Rectal smooth muscle tissue (tissue), 1 donor: ENCODE measurements at regions not wholly inside any gene's neighbourhood (a gene's known extent, or its start where the extent isn't known, plus 50 kb on each side); places are given as distances from the start of the nearest gene placed in this dataset.
"Not testable (repeated sequence)": the region's sequence is repeated elsewhere in the genome, so short reads cannot be mapped to it uniquely, and the experiment has no call there.

Source experiments
- H3K27ac ChIP-seq: one replicate; pipeline ENCODE4 v1.7.0; 2013; ENCODE audit warnings: low read depth, low read length, inconsistent platforms
- H3K27me3 ChIP-seq: one replicate; pipeline ENCODE4 v1.7.0; 2013; ENCODE audit warnings: low read length; ENCODE audit not compliant: control insufficient read depth, insufficient read depth
- H3K36me3 ChIP-seq: one replicate; pipeline ENCODE4 v1.7.0; 2013; ENCODE audit warnings: low read length; ENCODE audit not compliant: control insufficient read depth, insufficient read depth
- H3K4me1 ChIP-seq: one replicate; pipeline ENCODE4 v1.7.0; 2013; ENCODE audit warnings: low read length; ENCODE audit not compliant: control insufficient read depth, insufficient read depth
- H3K4me3 ChIP-seq: one replicate; pipeline ENCODE4 v1.7.0; 2013; ENCODE audit warnings: low read length
- H3K9ac ChIP-seq: one replicate; pipeline ENCODE4 v1.7.0; 2013; ENCODE audit warnings: low read length

DNA sequence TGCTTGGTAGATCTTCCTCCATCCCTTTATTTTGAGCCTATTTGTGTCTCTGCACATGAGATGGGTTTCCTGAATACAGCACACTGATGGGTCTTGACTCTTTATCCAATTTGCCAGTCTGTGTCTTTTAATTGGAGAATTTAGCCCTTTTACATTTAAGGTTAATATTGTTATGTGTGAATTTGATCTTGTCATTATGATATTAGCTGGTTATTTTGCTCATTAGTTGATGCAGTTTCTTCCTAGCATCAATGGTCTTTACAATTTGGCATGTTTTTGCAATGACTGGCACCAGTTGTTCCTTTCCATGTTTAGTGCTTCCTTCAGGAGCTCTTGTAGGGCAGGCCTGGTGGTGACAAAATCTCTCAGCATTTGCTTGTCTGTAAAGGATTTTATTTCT, 72.4 kb downstream of the HNRNPD start:
- H3K36me3 ChIP-seq, H3K4me3 ChIP-seq, H3K4me1 ChIP-seq, H3K27me3 ChIP-seq, H3K27ac ChIP-seq, H3K9ac ChIP-seq: not testable (repeated sequence)

DNA sequence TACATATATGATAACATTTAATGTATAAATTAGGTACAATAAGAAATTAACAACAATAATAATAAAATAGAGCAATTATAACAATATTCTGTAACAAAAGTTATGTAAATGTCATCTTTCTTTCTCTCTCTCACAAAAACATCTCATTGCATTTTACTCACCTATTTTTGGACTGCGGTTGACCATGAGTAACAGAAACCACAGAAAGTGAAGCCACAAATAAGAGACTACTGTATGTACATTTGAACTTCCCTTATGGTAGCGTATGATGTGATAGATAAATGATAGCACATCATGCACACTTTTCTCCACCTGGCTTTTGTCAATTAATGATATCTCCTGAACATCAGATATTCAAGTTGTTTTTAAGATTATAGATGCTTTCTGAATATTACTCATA, 80.5 kb downstream of the HNRNPD start:
- Histone ChIP-seq H3K27me3 (no peaks in the 10 kb centered on the region), H3K4me1 (no peaks in the 10 kb centered on the region), H3K4me3 (no peak overlapping the region), H3K9ac (no peak overlapping the region), H3K27ac (no peak overlapping the region), H3K36me3 (no peaks in the 10 kb centered on the region)

DNA sequence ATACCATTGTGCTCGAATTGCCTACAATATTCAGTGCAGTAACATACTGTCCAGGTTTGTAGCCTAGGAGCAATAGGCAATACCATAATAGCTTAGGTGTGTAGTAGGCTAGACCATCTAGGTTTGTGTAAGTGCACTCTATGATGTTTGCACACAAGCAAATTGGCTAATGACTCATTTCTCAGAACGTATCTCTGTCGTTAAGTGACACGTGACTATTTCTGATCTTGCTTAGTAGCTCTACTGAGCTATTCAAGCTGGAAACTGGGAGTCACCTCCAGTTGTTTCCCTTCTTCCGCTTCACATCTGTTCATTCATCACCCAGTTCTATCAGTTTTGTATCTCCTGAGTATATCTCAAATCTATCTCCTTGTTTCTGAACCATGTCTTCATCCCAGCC, 86.1 kb downstream of the HNRNPD start:
- no peak overlapping the region for H3K9ac ChIP-seq
- H3K4me3 ChIP-seq: no peak overlapping the region
- H3K27me3 ChIP-seq: no peaks in the 10 kb centered on the region

DNA sequence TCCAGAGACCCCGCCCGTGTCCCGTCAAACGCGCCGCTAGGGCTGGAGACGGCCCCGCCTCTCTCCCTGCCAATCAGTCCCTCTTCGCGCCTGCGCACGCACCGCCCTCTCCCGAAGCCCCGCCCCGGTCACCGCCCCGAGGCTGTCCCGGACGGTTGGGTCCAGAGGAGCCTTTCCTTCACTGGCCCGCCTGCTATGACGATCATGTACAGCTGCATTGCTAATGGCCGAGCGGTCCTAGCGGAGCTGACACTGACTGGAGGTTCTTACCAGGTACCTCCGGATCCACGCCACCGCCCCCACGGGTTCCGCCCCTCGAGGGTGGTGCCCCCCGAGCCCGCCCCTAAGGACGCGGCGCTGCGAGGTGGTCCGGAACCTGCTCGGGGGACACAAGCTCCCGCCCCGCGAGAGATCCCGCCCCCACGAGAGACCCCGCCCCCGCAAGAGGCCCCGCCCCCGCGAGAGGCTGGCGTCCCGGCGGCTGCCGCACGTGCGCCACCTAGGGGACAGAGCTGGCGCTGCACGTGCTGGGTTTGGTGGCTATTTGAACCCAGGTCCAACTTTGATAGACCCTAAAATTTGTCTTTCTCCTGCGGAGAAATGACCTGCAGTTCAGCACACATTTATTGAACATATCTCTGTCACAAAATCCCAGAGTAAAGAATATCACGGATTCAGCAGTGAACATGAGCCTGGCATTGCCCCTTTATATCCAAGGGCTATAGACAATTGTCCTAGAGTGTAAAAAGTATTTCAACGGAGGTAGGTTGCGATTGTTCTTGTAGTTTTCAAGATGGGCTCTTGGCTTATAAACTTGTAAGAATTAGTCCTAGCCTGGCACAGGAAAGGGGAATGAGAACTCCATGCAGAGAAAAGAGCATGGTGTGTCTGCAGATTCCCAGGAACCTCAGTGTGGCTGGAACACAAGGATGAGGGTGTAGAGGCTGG, 88.7 kb downstream of the HNRNPD start:
- Histone ChIP-seq H3K4me3 (peak overlapping the region; percentile 66), H3K27me3 (no peaks in the 10 kb centered on the region), H3K4me1 (peaks cover 3% of the 10 kb centered on the region), H3K36me3 (no peaks in the 10 kb centered on the region), H3K27ac (peak overlapping the region; percentile 52), H3K9ac (no peak overlapping the region)

More for the DNA sequence above, 86.1 kb downstream of the HNRNPD start:
- Histone ChIP-seq H3K27ac (no peak overlapping the region), H3K36me3 (no peaks in the 10 kb centered on the region), H3K4me1 (peaks cover 3% of the 10 kb centered on the region)

DNA sequence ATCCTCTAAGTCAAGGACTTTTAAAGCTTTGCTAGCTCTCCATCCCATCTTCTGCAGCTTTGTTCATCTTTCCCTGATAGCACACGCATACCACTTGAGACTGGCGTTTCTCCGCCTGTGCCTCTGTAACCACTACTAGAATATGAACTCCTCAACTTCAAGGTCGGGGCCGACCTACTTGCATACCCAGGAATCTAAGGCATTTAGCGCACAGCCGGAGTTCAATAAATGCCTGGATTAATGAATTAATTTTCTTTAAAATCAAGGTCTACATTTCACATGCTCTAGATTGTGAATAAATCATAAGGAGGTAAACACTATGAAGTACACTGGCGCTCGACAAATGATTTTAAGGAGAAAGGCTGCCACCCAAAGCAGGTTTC, 89.3 kb downstream of the HNRNPD start:
- H3K27me3 ChIP-seq: no peaks in the 10 kb centered on the region
- no peak overlapping the region for H3K9ac ChIP-seq
- peak overlapping the region; percentile 48 for H3K27ac ChIP-seq
- H3K36me3 ChIP-seq: no peaks in the 10 kb centered on the region
- peak overlapping the region; percentile 66 for H3K4me3 ChIP-seq
- H3K4me1 ChIP-seq: peaks cover 3% of the 10 kb centered on the region

DNA sequence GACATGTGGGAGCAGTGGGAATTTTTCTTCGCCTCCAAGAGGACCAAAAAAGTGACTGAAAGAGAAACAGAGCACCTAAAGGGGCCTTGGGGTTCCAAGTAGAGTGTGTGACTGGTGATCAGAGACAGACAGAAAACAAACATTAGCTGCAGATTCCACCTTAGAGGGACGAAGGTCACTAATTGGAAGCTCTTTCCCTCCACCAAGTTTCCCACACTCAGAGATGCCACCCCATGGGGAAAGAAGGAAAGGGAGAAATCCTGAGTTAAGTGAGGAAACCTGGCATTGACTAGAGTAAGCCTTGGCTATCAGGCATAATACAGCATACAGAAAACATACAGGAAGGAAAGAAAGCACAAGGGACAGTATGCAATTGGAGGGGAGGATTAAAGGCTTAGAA, 90.9 kb downstream of the HNRNPD start:
- H3K4me3 ChIP-seq: no peak overlapping the region
- H3K36me3 ChIP-seq: no peaks in the 10 kb centered on the region
- peaks cover 3% of the 10 kb centered on the region for H3K4me1 ChIP-seq
- no peaks in the 10 kb centered on the region for H3K27me3 ChIP-seq
- H3K27ac ChIP-seq: no peak overlapping the region
- no peak overlapping the region for H3K9ac ChIP-seq

DNA sequence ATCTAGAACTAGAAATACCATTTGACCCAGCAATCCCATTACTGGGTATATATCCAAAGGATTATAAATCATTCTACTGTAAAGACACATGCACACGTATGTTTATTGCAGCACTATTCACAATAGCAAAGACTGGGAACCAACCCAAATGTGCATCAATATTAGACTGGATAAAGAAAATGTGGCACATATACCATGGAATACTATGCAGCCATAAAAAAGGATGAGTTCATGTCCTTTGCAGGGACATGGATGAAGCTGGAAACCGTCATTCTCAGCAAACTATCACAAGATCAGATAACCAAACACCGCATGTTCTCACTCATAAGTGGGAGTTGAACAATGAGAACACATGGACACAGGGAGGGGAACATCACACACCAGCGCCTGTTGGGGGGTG, 94.2 kb downstream of the HNRNPD start:
- H3K4me3 ChIP-seq, H3K4me1 ChIP-seq, H3K36me3 ChIP-seq, H3K27ac ChIP-seq, H3K27me3 ChIP-seq, H3K9ac ChIP-seq: not testable (repeated sequence)

DNA sequence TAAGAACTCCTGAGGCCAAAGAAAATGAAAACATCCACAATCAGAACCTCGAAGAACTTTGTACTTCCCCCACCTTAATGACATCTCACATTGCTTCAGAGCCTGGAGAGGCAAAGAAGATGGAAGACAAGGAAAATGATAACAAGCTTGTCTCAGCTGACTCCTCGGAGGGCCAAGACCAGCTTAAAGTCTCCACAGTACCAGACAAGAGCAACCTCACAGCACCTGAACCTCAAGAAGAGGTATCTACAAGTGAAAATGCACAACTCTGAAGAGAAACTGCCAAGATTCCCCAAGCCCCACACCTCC, 97.5 kb downstream of the HNRNPD start:
- Histone ChIP-seq H3K27ac (no peak overlapping the region), H3K4me1 (no peaks in the 10 kb centered on the region), H3K4me3 (no peak overlapping the region), H3K9ac (no peak overlapping the region), H3K36me3 (no peaks in the 10 kb centered on the region), H3K27me3 (no peaks in the 10 kb centered on the region)

DNA sequence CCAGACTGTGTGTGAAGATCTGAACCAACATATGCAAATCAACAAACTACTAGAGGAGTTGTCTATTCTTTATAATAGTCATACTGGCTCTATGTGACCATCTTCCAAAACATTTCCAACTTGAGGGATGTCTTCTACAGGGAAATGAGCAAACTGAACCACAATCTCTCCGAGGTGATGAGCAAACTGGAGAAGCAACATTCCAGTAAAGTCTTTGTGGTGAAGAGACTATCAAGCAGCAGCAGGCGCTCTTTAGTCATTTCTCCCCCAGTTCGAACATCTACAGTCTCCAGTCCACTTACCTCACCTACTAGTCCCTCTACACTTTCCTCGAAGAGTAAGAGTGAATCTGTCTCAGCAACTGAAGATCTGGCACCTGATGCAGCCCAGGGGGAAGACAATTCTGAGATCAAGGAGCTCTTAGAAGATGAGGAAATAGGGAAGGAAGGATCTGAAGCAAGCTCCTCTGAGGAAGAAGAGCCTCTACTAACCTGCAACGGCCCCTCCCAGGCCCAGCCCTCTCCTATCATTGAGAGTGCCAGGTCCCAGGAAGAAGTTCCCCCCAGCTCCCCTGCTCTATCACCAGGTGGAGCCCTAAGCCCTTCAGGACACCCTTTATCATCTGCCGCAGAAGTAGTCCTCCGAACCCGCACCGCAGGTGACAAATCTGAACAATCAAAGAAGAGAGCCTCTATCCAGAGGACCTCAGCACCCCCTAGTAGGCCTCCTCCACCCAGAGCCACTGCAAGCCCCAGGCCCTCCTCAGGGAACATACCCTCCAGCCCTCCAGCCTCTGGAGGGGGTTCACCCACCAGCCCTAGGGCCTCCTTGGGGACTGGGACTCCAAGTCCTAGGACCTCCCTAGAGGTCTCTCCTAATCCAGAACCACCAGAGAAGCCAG, 98.1 kb downstream of the HNRNPD start:
- Histone ChIP-seq H3K36me3 (no peaks in the 10 kb centered on the region), H3K4me3 (no peak overlapping the region), H3K9ac (no peak overlapping the region), H3K4me1 (no peaks in the 10 kb centered on the region), H3K27ac (no peak overlapping the region), H3K27me3 (no peaks in the 10 kb centered on the region)

DNA sequence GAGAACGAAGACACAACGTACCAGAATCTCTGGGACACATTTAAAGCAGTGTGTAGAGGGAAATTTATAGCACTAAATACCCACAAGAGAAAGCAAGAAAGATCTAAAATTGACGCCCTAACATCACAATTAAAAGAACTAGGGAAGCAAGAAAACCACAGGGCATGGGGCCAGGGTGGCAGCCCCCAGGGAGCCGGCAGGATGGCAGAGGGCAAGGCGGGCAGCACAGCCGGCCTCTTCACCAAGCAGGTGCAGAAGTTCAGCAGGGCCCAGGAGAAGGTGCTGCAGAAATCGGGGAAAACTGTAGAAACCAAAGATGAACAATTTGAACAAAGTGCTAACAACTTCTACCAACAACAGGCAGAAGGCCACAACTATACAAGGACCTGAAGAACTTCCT, 99.1 kb downstream of the HNRNPD start:
- H3K4me3 ChIP-seq, H3K27me3 ChIP-seq, H3K9ac ChIP-seq, H3K27ac ChIP-seq, H3K4me1 ChIP-seq, H3K36me3 ChIP-seq: not testable (repeated sequence)

DNA sequence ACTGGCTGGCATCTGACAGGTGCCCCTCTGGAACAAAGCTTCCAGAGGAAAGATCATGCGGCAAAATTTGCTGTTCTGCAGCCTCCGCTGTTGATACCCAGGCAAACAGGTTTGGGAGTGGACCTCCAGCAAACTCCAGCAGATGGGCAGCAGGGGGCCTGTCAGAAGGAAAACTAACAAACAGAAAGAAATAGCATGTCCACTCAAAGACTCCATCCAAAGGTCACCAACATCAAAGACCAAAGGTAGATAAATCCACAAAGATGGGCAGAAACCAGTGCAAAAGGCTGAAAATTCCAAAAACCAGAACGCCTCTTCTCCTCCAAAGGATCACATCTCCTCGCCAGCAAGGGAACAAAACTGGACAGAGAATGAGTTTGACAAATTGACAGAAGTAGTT, 101.3 kb downstream of the HNRNPD start:
- H3K27me3 ChIP-seq, H3K36me3 ChIP-seq, H3K27ac ChIP-seq, H3K4me1 ChIP-seq, H3K4me3 ChIP-seq, H3K9ac ChIP-seq: not testable (repeated sequence)

DNA sequence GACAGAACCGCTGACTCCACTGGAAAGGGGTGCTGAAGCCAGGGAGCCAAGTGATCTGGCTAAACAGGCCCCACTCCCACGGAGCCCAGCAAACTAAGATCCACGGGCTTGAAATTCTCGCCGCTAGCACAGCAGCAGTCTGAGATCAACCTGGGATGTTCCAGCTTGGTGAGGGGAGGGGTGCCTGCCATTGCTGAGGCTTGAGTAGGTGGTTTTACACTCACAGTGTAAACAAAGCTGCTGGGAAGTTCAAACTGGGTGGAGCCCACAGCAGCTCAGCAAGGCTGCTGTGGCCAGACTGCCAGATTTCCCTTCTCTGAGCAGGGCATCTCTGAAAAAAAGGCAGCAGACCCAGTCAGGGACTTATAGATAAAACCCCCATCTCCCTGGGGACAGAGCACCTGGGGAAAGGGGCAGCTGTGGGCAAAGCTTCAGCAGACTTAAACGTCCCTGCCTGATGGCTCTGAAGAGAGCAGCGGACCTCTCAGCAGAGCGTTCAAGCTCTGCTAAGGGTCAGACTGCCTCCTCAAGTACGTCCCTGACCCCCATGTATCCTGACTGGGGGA, 101.8 kb downstream of the HNRNPD start:
- not testable (repeated sequence) for H3K36me3 ChIP-seq, H3K27ac ChIP-seq, H3K27me3 ChIP-seq, H3K9ac ChIP-seq, H3K4me1 ChIP-seq, H3K4me3 ChIP-seq
